ENCODE measurements at regions not wholly inside any gene's neighbourhood (a gene's known extent, or its start where the extent isn't known, plus 50 kb on each side); places are given as distances from the start of the nearest gene placed in this dataset.

GRCh38 chr6:43946641-43947363 is 176.8 kb downstream of the VEGFA start:
- no peak for DNase-seq

GRCh38 chr6:43945768-43946080 is 175.7 kb downstream of the VEGFA start:
- DNase-seq: no peak

GRCh38 chr6:43944908-43945767 is 175.1 kb downstream of the VEGFA start:
- no peak for DNase-seq

- DNase-seq: peak; percentile 31
These were observed 173.8 kb downstream of the VEGFA start for GRCh38 chr6:43943781-43944250.

DNA sequence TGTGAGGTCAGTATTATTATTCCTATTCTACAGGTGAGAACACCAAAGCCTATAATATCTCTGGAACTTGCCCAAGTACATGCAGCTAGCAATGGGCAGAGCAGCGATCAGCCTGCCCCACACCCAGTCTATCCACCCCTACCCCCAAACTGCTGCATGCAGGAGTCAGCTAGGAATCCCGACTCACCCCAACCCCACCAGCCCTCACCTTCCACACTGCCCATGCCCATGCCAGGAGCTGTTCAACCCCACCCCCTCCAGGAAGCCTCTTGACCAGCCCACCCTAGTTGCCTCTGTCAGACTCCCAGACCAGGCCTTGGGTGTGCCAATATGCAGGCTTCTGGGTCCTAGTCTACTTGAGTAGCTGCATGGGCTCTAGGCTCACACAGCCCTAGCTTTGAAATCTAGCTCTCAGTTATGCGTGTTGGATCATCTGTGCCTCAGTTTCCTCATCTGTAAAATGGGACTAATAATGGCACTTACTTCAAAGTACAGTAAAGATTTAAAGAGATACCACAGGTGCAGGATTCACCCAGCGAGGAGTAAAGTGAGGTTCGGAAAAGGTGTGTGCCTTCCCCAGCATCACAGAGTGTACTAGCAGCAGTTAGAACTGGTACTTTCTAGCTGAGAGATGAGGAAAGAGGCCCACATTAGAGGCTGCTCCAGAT is 173.2 kb downstream of the VEGFA start:
- no peak for DNase-seq

DNA sequence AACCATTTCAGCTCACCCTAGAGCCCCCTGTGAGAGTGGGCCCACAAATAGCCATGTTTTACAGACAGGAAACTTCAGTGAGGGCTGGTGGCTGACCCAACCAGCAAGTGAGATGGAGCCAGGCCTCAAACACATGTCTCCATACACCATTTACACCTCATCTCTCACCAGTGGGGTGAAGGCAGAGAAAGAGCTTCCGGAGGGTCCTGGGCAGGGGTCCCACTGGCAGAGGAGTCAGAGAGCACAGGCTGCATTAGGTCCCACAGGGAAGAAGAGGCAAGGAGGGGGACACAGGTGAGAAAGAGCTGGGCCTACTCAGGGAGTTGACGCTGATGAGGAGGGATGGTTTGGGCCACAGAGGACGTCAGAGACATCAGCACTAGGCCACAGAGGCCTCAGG is 172.6 kb downstream of the VEGFA start:
- no peak for DNase-seq

- no peak for DNase-seq
These were observed 172.0 kb downstream of the VEGFA start for GRCh38 chr6:43942011-43942442.

GRCh38 chr6:43941174-43941573 is 171.2 kb downstream of the VEGFA start:
- no peak for DNase-seq

GRCh38 chr6:43940393-43941087 is 170.5 kb downstream of the VEGFA start:
- no peak for DNase-seq

GRCh38 chr6:43940071-43940392 is 170.0 kb downstream of the VEGFA start:
- no peak for DNase-seq

- no peak for DNase-seq
These were observed 169.5 kb downstream of the VEGFA start for GRCh38 chr6:43939281-43940070.

GRCh38 chr6:43938178-43939105 is 168.4 kb downstream of the VEGFA start:
- DNase-seq: no peak

GRCh38 chr6:43937236-43938177 is 167.5 kb downstream of the VEGFA start:
- no peak for DNase-seq

DNA sequence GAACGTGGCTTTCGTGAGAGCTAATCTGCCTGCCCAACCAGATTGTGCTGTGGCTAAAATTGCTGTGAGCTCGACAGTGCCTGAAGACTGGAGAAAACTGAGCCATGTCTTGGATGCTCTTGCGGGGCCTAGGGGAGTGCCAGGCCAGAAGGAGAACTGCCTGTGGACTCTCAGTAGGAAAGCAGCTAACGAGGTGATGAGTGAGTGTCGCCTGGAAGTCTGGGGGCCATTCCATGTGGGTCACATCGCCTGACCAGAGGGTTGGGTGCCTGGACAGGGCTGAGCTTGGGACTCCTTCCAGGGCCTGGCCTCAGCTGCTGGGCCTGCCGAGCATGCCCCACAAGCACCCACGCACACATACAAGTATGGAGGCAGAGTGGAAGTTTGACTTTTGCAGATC is 166.5 kb downstream of the VEGFA start:
- no peak for DNase-seq

DNA sequence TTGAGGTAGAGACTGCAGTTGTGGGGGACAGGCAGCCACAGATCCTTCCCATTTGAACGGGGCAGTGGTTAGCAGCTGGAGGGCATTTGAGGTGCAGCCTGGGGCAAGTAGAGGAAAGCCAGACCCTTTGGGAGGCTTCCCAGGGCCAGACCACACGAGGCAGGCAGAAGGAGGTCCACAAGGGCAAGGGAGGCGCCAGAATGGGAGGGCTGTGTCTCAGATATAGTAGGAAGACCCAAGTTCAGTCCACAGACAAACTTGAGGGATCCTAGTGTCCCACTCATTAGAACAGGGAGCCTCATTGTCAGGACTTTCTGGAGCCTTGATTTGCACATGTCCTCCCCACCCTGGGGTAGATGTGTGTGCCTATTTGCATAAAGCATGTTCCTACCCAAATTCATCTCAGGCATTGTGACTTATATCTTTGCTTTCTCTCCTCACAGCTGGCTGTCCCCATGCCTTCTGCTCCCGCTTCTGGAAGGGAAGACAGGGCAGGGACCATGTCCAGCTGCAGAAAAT is 166.0 kb downstream of the VEGFA start:
- DNase-seq: no peak

- no peak for DNase-seq
These were observed 165.0 kb downstream of the VEGFA start for GRCh38 chr6:43934803-43935602.

DNA sequence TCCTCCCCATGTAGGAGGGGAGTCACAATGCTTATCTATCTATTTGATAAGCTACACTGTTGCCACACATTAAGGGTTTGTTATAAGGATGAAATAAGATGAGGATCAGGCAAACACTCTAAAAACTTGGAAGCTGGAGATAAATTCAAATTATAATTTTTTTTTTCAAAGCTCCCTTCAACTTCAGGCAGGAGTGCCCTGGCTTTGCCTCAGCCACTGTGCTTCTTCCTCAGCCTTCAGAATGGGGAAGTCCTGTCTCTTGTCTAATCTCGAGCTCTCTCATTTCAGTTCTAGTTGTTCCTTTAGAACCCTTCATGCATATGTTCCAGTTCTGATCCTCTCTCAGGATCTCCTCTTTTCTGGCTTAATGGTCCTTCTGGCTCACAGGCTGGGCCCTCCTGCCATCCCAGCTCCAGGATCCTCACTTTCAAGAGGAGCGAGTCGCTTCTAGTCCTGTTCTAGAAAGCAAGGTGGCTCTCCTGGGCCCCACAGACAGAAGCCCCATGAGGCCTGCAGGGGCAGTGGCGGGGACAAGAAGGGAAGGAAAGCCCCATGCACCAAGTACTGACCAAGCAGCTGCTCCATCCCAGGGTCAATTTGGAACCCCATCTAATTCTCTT is 164.3 kb downstream of the VEGFA start:
- no peak for DNase-seq

DNA sequence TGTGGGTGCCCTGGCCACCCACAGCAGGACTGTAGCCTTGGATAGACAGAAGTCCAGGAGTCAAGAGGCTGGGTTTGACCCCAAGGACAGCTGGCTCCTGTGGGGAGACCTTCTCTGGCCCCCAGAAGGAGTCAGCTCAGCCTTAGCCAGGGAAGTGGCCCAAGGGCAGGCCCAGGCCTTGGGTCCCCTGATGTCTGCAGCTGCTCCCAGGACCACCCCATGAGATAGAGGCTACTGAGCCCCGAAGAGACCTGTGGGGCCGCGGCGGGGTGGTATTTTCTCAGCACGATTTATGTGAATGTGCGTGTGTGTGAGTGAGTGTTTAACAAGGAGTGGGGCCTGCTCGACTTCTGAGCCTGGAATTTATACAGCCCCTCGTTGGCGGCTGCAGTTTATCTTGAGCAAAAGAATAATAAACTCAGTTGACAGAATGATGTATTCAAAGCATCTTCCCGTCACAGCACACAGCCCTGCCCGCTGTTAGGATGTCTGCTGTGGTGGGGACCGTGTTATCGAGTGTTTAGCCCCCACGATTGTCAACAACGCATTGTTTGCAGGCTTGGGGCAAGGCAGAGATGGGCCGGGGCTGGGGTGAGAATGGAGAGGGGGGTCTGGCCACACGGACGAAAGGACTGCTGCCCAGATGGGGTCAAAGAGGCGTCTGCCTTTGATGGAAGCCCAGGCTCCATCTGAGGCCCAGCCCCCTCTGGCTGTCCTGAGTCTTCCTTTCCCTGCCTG is 163.3 kb downstream of the VEGFA start:
- no peak for DNase-seq

Data from NCI-H2029 (cell line).